ENCODE measurements at regions not wholly inside any gene's neighbourhood (a gene's known extent, or its start where the extent isn't known, plus 50 kb on each side); places are given as distances from the start of the nearest gene placed in this dataset.

DNA sequence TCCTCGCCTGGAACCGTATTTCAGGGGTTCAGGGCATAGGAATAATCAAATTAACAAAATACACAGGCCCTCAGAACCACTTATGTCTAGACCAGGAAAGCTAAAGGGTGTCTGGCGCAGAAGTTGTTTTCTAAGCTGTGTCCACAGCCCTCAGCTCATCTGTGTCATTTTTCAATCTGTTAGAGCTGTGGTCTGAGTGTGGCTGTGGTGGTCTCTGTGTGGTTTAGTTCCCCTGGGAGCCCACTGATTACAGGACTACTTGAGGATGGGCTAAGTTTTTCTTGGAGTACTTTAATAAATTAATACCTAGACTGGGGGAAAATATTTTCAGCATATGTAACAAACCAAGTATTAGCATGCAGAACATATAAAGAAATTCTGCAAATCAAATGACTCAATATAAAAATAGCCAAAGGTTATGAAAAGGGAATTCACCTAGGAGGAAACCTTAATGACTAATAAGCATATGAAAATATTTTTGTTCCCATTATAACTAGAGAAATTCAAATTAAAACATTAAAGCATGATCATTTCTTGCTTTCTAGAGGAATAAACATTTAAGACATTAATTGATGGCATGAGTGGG, 186.3 kb downstream of the SATB1 start:
- Mint-ChIP-seq H3K27me3 (ENCODE audit: unreplicated experiment) (peaks cover 1% of the 10 kb centered on the region), H3K36me3 (ENCODE audit: unreplicated experiment) (no peaks in the 10 kb centered on the region), H3K9me3 (ENCODE audit: unreplicated experiment) (peaks cover 2% of the 10 kb centered on the region), H3K27ac (ENCODE audit: unreplicated experiment) (no peak overlapping the region), H3K4me3 (ENCODE audit: unreplicated experiment) (no peak overlapping the region), H3K4me1 (ENCODE audit: low read depth, unreplicated experiment) (peaks cover 19% of the 10 kb centered on the region)
- TF ChIP-seq, protein P1, sequence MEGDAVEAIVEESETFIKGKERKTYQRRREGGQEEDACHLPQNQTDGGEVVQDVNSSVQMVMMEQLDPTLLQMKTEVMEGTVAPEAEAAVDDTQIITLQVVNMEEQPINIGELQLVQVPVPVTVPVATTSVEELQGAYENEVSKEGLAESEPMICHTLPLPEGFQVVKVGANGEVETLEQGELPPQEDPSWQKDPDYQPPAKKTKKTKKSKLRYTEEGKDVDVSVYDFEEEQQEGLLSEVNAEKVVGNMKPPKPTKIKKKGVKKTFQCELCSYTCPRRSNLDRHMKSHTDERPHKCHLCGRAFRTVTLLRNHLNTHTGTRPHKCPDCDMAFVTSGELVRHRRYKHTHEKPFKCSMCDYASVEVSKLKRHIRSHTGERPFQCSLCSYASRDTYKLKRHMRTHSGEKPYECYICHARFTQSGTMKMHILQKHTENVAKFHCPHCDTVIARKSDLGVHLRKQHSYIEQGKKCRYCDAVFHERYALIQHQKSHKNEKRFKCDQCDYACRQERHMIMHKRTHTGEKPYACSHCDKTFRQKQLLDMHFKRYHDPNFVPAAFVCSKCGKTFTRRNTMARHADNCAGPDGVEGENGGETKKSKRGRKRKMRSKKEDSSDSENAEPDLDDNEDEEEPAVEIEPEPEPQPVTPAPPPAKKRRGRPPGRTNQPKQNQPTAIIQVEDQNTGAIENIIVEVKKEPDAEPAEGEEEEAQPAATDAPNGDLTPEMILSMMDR (IDR thresholded peaks at IDR 0.05; ENCODE audit: partially characterized antibody, unreplicated experiment): no peak
- DNase-seq: no peak

DNA sequence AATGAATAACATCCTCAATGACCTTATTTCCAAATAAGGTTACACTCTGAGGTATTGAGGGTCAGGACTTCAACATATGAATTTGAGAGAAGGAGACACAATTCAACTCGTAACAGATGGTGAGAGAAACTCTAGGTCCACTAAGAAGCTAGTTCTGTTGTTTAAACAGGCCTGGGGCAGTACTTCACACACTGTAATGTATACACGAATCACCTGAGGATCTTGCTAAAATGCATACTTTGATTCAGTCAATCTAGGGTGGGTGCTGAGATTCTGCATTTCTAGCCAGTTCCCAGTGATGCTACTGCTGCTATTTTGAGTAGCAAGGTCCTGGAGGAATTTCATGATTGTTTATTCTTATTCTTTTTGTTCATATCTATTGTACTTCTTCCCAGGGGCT, 186.8 kb downstream of the SATB1 start:
- H3K4me3 Mint-ChIP-seq (ENCODE audit: unreplicated experiment): no peak overlapping the region
- peaks cover 1% of the 10 kb centered on the region for H3K27me3 Mint-ChIP-seq (ENCODE audit: unreplicated experiment)
- no peak overlapping the region for H3K27ac Mint-ChIP-seq (ENCODE audit: unreplicated experiment)
- peaks cover 19% of the 10 kb centered on the region for H3K4me1 Mint-ChIP-seq (ENCODE audit: low read depth, unreplicated experiment)
- peaks cover 2% of the 10 kb centered on the region for H3K9me3 Mint-ChIP-seq (ENCODE audit: unreplicated experiment)
- TF ChIP-seq, protein P1 (IDR thresholded peaks at IDR 0.05; ENCODE audit: partially characterized antibody, unreplicated experiment): no peak
- no peak for DNase-seq
- H3K36me3 Mint-ChIP-seq (ENCODE audit: unreplicated experiment): no peaks in the 10 kb centered on the region

DNA sequence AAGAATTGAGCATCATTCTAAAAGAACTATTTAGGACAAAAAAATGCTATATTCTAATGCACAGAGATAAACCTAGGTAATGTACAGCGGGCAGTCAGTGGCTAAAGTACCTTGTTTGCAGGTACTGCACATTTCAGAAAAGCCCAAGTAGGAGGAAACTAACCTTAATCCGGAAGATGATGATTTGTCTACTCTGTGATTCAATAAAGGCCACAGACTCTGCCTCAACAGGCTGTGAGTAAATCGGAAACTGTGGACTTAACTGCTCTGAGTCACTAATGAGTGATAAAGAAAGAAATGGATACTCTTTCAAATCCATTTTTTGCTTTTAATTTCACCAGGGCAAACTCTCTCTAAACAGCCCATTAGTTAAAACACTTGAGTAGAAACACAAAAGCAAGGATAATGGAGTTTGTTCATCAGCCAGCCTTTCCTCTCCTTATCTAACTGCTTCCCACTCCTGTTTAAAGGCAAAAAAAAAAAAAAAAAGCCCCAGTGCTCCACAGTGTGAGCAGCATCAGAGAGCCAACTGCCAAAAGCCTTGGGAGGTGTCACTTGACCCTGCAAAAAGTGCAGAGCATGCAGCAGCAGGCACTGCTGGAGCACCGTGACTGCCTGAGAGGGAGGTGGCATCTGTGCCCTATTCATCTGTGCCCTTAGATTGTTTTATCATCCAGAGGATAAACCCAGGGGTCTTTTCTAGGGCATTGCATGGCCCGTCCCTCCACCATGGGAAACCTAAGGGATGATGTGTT, 187.7 kb downstream of the SATB1 start:
- no peak overlapping the region for H3K27ac Mint-ChIP-seq (ENCODE audit: unreplicated experiment)
- no peak for DNase-seq

DNA sequence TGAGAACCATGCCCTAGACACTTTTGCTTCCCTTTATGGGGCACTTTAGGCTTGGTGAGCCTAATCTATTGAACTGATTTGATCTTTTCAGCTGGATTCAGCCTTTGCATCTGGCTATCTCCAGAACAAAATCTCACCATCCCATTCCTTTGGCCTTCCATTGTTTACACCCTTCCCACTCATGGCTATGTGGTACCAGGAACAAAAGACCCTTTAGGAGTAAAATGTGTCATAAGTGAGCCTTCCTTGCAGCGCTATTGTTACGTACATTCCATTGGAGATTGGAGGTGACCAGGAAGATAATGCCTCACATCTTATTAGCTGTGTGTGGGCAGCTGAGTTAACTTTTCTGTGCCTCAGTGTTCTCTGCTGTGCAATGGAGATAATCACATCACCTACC, 188.4 kb downstream of the SATB1 start:
- peaks cover 2% of the 10 kb centered on the region for H3K9me3 Mint-ChIP-seq (ENCODE audit: unreplicated experiment)
- DNase-seq: no peak
- H3K4me3 Mint-ChIP-seq (ENCODE audit: unreplicated experiment): no peak overlapping the region
- H3K27me3 Mint-ChIP-seq (ENCODE audit: unreplicated experiment): peaks cover 1% of the 10 kb centered on the region
- H3K4me1 Mint-ChIP-seq (ENCODE audit: low read depth, unreplicated experiment): peaks cover 19% of the 10 kb centered on the region
- H3K27ac Mint-ChIP-seq (ENCODE audit: unreplicated experiment): no peak overlapping the region
- TF ChIP-seq, protein P1 (IDR thresholded peaks at IDR 0.05; ENCODE audit: partially characterized antibody, unreplicated experiment): no peak
- no peaks in the 10 kb centered on the region for H3K36me3 Mint-ChIP-seq (ENCODE audit: unreplicated experiment)

More for the DNA sequence above, 187.7 kb downstream of the SATB1 start:
- Mint-ChIP-seq H3K36me3 (ENCODE audit: unreplicated experiment) (no peaks in the 10 kb centered on the region), H3K9me3 (ENCODE audit: unreplicated experiment) (peaks cover 2% of the 10 kb centered on the region), H3K27me3 (ENCODE audit: unreplicated experiment) (peaks cover 1% of the 10 kb centered on the region), H3K4me3 (ENCODE audit: unreplicated experiment) (no peak overlapping the region), H3K4me1 (ENCODE audit: low read depth, unreplicated experiment) (peaks cover 19% of the 10 kb centered on the region)
- TF ChIP-seq, protein P1 (IDR thresholded peaks at IDR 0.05; ENCODE audit: partially characterized antibody, unreplicated experiment): no peak

DNA sequence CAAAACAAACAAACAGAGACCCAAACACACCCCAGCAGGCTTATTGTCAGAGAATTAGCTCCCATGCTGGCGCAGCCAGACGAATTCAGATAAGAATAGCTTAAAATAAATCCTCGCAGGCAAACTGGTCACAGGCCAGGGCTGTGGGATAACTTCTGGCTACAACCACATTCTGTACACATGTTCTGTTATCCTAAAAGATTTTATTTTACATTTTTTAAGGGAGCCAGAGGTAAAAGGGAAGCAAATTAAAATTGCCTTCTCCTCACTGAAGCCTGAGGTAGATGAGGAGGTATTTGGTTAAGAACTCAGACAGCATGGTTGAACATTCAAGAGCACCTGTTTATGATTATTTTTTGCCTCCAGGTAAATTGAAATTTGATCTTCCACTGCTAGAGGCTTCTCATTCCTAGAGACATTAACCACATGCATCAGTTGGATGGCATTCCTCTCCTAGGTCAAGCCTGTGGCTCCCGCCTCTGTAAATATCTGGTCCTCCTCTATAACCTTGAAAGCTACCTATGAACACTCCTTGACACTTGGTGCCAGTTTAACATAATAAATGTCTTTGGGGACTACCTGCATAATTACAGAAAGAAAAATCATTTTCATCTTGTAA, 190.3 kb downstream of the SATB1 start:
- Mint-ChIP-seq H3K27ac (ENCODE audit: unreplicated experiment) (peak overlapping the region; percentile 20), H3K4me1 (ENCODE audit: low read depth, unreplicated experiment) (peaks cover 19% of the 10 kb centered on the region), H3K4me3 (ENCODE audit: unreplicated experiment) (no peak overlapping the region)

More for the DNA sequence above, 190.3 kb downstream of the SATB1 start:
- TF ChIP-seq, protein P1 (IDR thresholded peaks at IDR 0.05; ENCODE audit: partially characterized antibody, unreplicated experiment): no peak
- H3K27me3 Mint-ChIP-seq (ENCODE audit: unreplicated experiment): peaks cover 1% of the 10 kb centered on the region
- DNase-seq: no peak
- no peaks in the 10 kb centered on the region for H3K36me3 Mint-ChIP-seq (ENCODE audit: unreplicated experiment)
- peaks cover 2% of the 10 kb centered on the region for H3K9me3 Mint-ChIP-seq (ENCODE audit: unreplicated experiment)

All from glutamatergic neuron (in vitro differentiated cells).